GM21526 (cell line): ENCODE measurements at regions not wholly inside any gene's neighbourhood (a gene's known extent, or its start where the extent isn't known, plus 50 kb on each side); places are given as distances from the start of the nearest gene placed in this dataset.
"Not testable (repeated sequence)": the region's sequence is repeated elsewhere in the genome, so short reads cannot be mapped to it uniquely, and the experiment has no call there.

Experiments
- ATAC-seq: cut with Tn5 transposase; IDR thresholded peaks from one replicate; pipeline ENCODE4 v1.9.1; 2021; ENCODE audit warnings: moderate library complexity; ENCODE audit not compliant: unreplicated experiment, low FRiP score

- no peak for ATAC-seq
These were observed 500.1 kb upstream of the KLF6 start for GRCh38 chr10:4285121-4285520.

GRCh38 chr10:4283846-4284610 lies 499.0 kb upstream of the KLF6 start:
- ATAC-seq = no peak

GRCh38 chr10:4282496-4282895 lies 497.5 kb upstream of the KLF6 start:
- ATAC-seq = no peak

GRCh38 chr10:4281190-4281825 lies 496.3 kb upstream of the KLF6 start:
- ATAC-seq = no peak

- no peak for ATAC-seq
These were observed 495.6 kb upstream of the KLF6 start for GRCh38 chr10:4280461-4281189.

- no peak for ATAC-seq
These were observed 494.6 kb upstream of the KLF6 start for GRCh38 chr10:4279655-4280054.

- ATAC-seq = no peak
These were observed 493.2 kb upstream of the KLF6 start for GRCh38 chr10:4278186-4278585.

- no peak for ATAC-seq
These were observed 491.1 kb upstream of the KLF6 start for GRCh38 chr10:4276151-4276550.

GRCh38 chr10:4274671-4275070 lies 489.7 kb upstream of the KLF6 start:
- not testable (repeated sequence) for ATAC-seq

GRCh38 chr10:4271193-4271592 lies 486.2 kb upstream of the KLF6 start:
- no peak for ATAC-seq

GRCh38 chr10:4270116-4270515 lies 485.1 kb upstream of the KLF6 start:
- ATAC-seq = no peak

GRCh38 chr10:4268490-4268889 lies 483.5 kb upstream of the KLF6 start:
- not testable (repeated sequence) for ATAC-seq

- ATAC-seq = no peak
These were observed 482.2 kb upstream of the KLF6 start for GRCh38 chr10:4267086-4267773.

- no peak for ATAC-seq
These were observed 481.5 kb upstream of the KLF6 start for GRCh38 chr10:4266416-4267085.

- no peak for ATAC-seq
These were observed 481.0 kb upstream of the KLF6 start for GRCh38 chr10:4265964-4266363.

GRCh38 chr10:4264209-4264865 lies 479.3 kb upstream of the KLF6 start:
- ATAC-seq = no peak

- ATAC-seq = no peak
These were observed 478.6 kb upstream of the KLF6 start for GRCh38 chr10:4263601-4263921.

- no peak for ATAC-seq
These were observed 478.0 kb upstream of the KLF6 start for GRCh38 chr10:4262870-4263600.

- ATAC-seq = no peak
These were observed 477.4 kb upstream of the KLF6 start for GRCh38 chr10:4262449-4262848.
